H1 (cell line): ENCODE measurements at regions not wholly inside any gene's neighbourhood (a gene's known extent, or its start where the extent isn't known, plus 50 kb on each side); places are given as distances from the start of the nearest gene placed in this dataset.

Source experiments
- CTCF ChIA-PET: fragments of 300-600 bp; sonication (Branson Sonifier 250); formaldehyde crosslinking; loops from one replicate; lab custom pipeline; 2021; ENCODE audit not compliant: partially characterized antibody; lab: Charles Lee
- POLR2A ChIA-PET: fragments of 300-600 bp; sonication (Branson Sonifier 250); formaldehyde crosslinking; loops from one replicate; lab custom pipeline; 2021; ENCODE audit warnings: inconsistent platforms; ENCODE audit not compliant: partially characterized antibody; lab: Charles Lee
- DNase-seq, 2 experiments: peaks; one replicate each; pipeline versions ENCODE4 v3.0.0 to v3.0.0-alpha.2; 2010 to 2022; ENCODE audit warnings: low spot score in 2 of 2, low read depth in 1 of 2, mixed read lengths in 1 of 2
- FAIRE-seq: peaks from 2 replicates; lab custom pipeline; 2011; peaks lifted over from hg19 to GRCh38; lab: Jason Lieb, UNC
- H2AFZ ChIP-seq: 2 replicates; pipeline ENCODE4 v1.8.1; 2012; ENCODE audit warnings: low read length, inconsistent platforms
- H2AK5ac ChIP-seq: 2 replicates; pipeline ENCODE4 v1.6.1; 2013; ENCODE audit warnings: low read depth, low read length
- H2BK120ac ChIP-seq: replicated peaks from 2 replicates; pipeline ENCODE3; 2013; ENCODE audit warnings: low read depth, low read length, inconsistent platforms
- H2BK12ac ChIP-seq: 2 replicates; pipeline ENCODE4 v1.6.1; 2013; ENCODE audit warnings: low read depth, low read length
- H2BK15ac ChIP-seq: 2 replicates; pipeline ENCODE4 v1.6.1; 2013; ENCODE audit warnings: low read length
- H2BK20ac ChIP-seq: 2 replicates; pipeline ENCODE4 v1.6.1; 2013; ENCODE audit warnings: low read length
- H2BK5ac ChIP-seq: 2 replicates; pipeline ENCODE4 v1.6.1; 2013; ENCODE audit warnings: low read depth, low read length
- H3K14ac ChIP-seq: 2 replicates; pipeline ENCODE4 v1.6.1; 2013; ENCODE audit warnings: inconsistent platforms; ENCODE audit not compliant: insufficient read length
- H3K18ac ChIP-seq: 2 replicates; pipeline ENCODE4 v1.6.1; 2013; ENCODE audit warnings: low read length; ENCODE audit errors: extremely low read depth
- H3K23ac ChIP-seq: 2 replicates; pipeline ENCODE4 v1.6.1; 2013; ENCODE audit warnings: inconsistent platforms; ENCODE audit not compliant: insufficient read length
- H3K23me2 ChIP-seq: 2 replicates; pipeline ENCODE4 v1.6.1; 2013; ENCODE audit warnings: low read depth, low read length
- H3K27ac ChIP-seq: 2 replicates; pipeline ENCODE4 v1.6.1; 2011; ENCODE audit warnings: low read depth, low read length, inconsistent platforms
- H3K27me3 ChIP-seq, 4 experiments: replicated peaks in 1 of 4; 1 replicate in 1 of 4; 2 replicates in 3 of 4; pipeline versions ENCODE4 v1.6.1 to v1.8.1; 2011 to 2013; ENCODE audit warnings: low read length in 3 of 4, mild to moderate bottlenecking in 3 of 4, inconsistent platforms in 2 of 4, mixed read lengths in 2 of 4, moderate library complexity in 1 of 4; ENCODE audit not compliant: control insufficient read depth in 3 of 4, insufficient read depth in 3 of 4; ENCODE audit errors: extremely low read depth in 1 of 4
- H3K36me3 ChIP-seq, 4 experiments: 2 replicates each; pipeline versions ENCODE4 v1.6.1 to v1.8.1; 2011 to 2013; ENCODE audit warnings: mild to moderate bottlenecking in 4 of 4, low read length in 3 of 4, moderate library complexity in 2 of 4, control low read depth in 1 of 4, inconsistent platforms in 1 of 4; ENCODE audit not compliant: insufficient read depth in 4 of 4, control insufficient read depth in 2 of 4
- H3K4ac ChIP-seq: replicated peaks from 2 replicates; pipeline ENCODE3; 2013; ENCODE audit warnings: low read length, low read depth, mixed read lengths, inconsistent platforms; ENCODE audit not compliant: insufficient read length
- H3K4me1 ChIP-seq, 4 experiments: replicated peaks in 1 of 4; 1 replicate in 1 of 4; 2 replicates in 3 of 4; pipeline versions ENCODE4 v1.6.1 to v1.8.1; 2011 to 2013; ENCODE audit warnings: low read length in 3 of 4, inconsistent platforms in 2 of 4, mixed read lengths in 1 of 4; ENCODE audit not compliant: insufficient read depth in 4 of 4, control insufficient read depth in 3 of 4
- H3K4me2 ChIP-seq, 2 experiments: 2 replicates each; pipeline versions ENCODE4 v1.6.1 to v1.8.1; 2011 to 2013; ENCODE audit warnings: low read depth in 2 of 2, low read length in 2 of 2, control low read depth in 1 of 2, inconsistent platforms in 1 of 2, mild to moderate bottlenecking in 1 of 2; ENCODE audit not compliant: insufficient read depth in 1 of 2
- H3K4me3 ChIP-seq, 4 experiments: fragments of 200-600, 300-600 bp in 1 of 4; sonication (generic), shearing (Covaris generic), sonication (Bioruptor Twin) in 1 of 4; 2 replicates each; pipeline versions ENCODE4 v1.5.1 to v1.8.1; 2011 to 2016; ENCODE audit warnings: low read length in 4 of 4, low read depth in 3 of 4, control low read depth in 2 of 4, inconsistent platforms in 2 of 4, mild to moderate bottlenecking in 2 of 4, mixed read lengths in 1 of 4, moderate library complexity in 1 of 4; ENCODE audit not compliant: insufficient read depth in 2 of 4; ENCODE audit errors: extremely low read depth in 1 of 4
- H3K56ac ChIP-seq: replicated peaks from 2 replicates; pipeline ENCODE3; 2013; ENCODE audit warnings: low read depth, mild to moderate bottlenecking, mixed read lengths, low read length, inconsistent platforms; ENCODE audit not compliant: insufficient read length
- H3K79me1 ChIP-seq: 2 replicates; pipeline ENCODE4 v1.6.1; 2013; ENCODE audit warnings: low read depth, low read length, control low read depth
- H3K79me2 ChIP-seq, 2 experiments: 2 replicates each; pipeline versions ENCODE4 v1.6.1 to v1.8.1; 2012 to 2013; ENCODE audit warnings: low read length in 2 of 2, mild to moderate bottlenecking in 2 of 2, inconsistent platforms in 1 of 2; ENCODE audit not compliant: insufficient read depth in 2 of 2, control insufficient read depth in 1 of 2
- H3K9ac ChIP-seq, 4 experiments: replicated peaks in 1 of 4; 1 replicate in 1 of 4; 2 replicates in 3 of 4; pipeline versions ENCODE4 v1.6.1 to v1.8.1; 2011 to 2013; ENCODE audit warnings: low read depth in 3 of 4, low read length in 3 of 4, control low read depth in 2 of 4, mild to moderate bottlenecking in 2 of 4, moderate library complexity in 2 of 4, inconsistent platforms in 1 of 4; ENCODE audit errors: extremely low read depth in 1 of 4
- H3K9me3 ChIP-seq, 2 experiments: 2 replicates each; pipeline versions ENCODE4 v1.6.1 to v1.8.1; 2012 to 2013; ENCODE audit warnings: mild to moderate bottlenecking in 2 of 2, moderate library complexity in 2 of 2, control low read depth in 1 of 2, inconsistent platforms in 1 of 2, low read depth in 1 of 2, low read length in 1 of 2, mixed read lengths in 1 of 2; ENCODE audit not compliant: insufficient read depth in 2 of 2
- H4K20me1 ChIP-seq, 2 experiments: replicated peaks in 1 of 2; 2 replicates each; pipeline versions ENCODE3 to v1.8.1; 2011 to 2013; ENCODE audit warnings: inconsistent platforms in 2 of 2, low read length in 2 of 2, mild to moderate bottlenecking in 1 of 2; ENCODE audit not compliant: insufficient read depth in 2 of 2, control insufficient read depth in 1 of 2
- H4K5ac ChIP-seq: 2 replicates; pipeline ENCODE4 v1.6.1; 2013; ENCODE audit warnings: low read length, low read depth, mixed read lengths, inconsistent platforms; ENCODE audit not compliant: insufficient read length
- H4K8ac ChIP-seq: 2 replicates; pipeline ENCODE4 v1.8.0; 2013; ENCODE audit warnings: mild to moderate bottlenecking, moderate library complexity, low read length, inconsistent platforms; ENCODE audit not compliant: insufficient read depth; ENCODE audit errors: extremely low read depth
- H4K91ac ChIP-seq: replicated peaks from 2 replicates; pipeline ENCODE3; 2013; ENCODE audit warnings: low read length, mixed read lengths, inconsistent platforms; ENCODE audit not compliant: insufficient read length
- CBX8 ChIP-seq: fragments of 300-800, 300-1000 bp; sonication (generic); IDR thresholded peaks from 2 replicates; pipeline ENCODE4 v1.7.1; 2016; ENCODE audit warnings: low read depth, low read length, borderline replicate concordance
- KDM5A ChIP-seq: fragments of 200-600 bp; IDR thresholded peaks from 2 replicates; pipeline ENCODE4 v1.7.1; 2012; ENCODE audit warnings: mild to moderate bottlenecking, low read length, inconsistent platforms, mixed read lengths
- MAFK ChIP-seq: IDR thresholded peaks from 2 replicates; pipeline ENCODE4 v1.6.1; 2012; ENCODE audit warnings: low read depth, mild to moderate bottlenecking, improper control_type of control experiment, low read length
- NRF1 ChIP-seq: IDR thresholded peaks from 2 replicates; pipeline ENCODE4 v1.6.1; 2011; ENCODE audit warnings: mild to moderate bottlenecking, low read depth, low read length, improper control_type of control experiment
- SIN3A ChIP-seq, 2 experiments: IDR thresholded peaks in 1 of 2; conservative IDR thresholded peaks in 1 of 2; 2 replicates each; pipeline ENCODE4 v1.6.1; 2011 to 2012; ENCODE audit warnings: low read length in 2 of 2, improper control_type of control experiment in 1 of 2, low read depth in 1 of 2, mild to moderate bottlenecking in 1 of 2
- SIRT6 ChIP-seq: IDR thresholded peaks from one replicate; pipeline ENCODE4 v1.7.1; 2012; ENCODE audit warnings: low read length, inconsistent platforms
- SP1 ChIP-seq: IDR thresholded peaks from 2 replicates; pipeline ENCODE4 v1.6.1; 2011; ENCODE audit warnings: low read depth, low read length
- WGBS, 2 experiments: shearing (Covaris generic) in 1 of 2; methylation state at CpG; one replicate each; pipeline versions ENCODE4 v1.1.6 to v1.1.7; 2013 to 2015; ENCODE audit warnings: low lambda C conversion rate in 2 of 2, mixed read lengths in 2 of 2, inconsistent platforms in 1 of 2, low coverage in 1 of 2, missing lambda C conversion rate in 1 of 2; ENCODE audit not compliant: insufficient replicate concordance in 2 of 2, insufficient coverage in 1 of 2, insufficient read length in 1 of 2; ENCODE audit errors: extremely low coverage in 1 of 2, missing lambda C conversion rate in 1 of 2; 5-methylcytosine and 5-hydroxymethylcytosine counted together
- TF ChIP-seq, protein P1 (sequence below): IDR thresholded peaks from 2 replicates; pipeline ENCODE4 v1.6.1; 2012; ENCODE audit warnings: low read length, inconsistent platforms
- TF ChIP-seq, protein P2 (sequence below): IDR thresholded peaks from 2 replicates; pipeline ENCODE4 v1.6.1; 2011; ENCODE audit warnings: low read length, improper control_type of control experiment

DNA sequence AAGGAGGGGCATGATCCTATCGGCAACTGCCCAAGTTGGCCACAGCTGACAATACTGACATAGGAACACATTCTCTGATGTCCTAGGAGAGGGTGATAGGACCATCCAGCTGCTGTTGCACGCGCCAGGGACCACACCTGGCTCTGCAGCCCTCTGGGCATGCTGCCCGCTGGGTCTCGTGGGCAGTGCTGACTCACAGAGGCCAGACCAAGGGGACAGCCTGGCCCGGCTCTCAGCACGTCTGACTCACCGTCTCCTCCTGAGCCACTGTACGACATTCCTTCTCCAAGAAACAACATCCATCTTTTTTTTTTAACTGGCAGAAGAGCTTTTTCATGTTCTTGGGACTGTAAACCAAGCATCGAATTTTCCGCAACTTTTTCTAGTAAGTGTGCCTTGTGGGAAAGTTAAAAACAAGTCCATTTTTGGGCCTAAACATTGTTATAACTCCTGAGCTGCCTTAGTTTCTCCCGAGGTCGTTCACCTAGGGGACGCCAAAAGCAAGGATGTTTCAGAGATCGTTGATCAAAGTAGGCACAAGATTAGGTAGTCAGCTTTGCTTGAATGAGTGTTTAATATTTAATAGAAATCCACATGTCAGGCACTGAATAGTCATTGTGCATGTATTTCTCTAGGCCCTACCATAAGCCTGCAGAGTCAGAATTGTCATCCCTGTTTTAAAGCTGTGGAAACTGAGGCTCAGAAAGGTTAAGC lies 100.3 kb downstream of the TTC32 start:
- Histone ChIP-seq H4K8ac (no peak overlapping the region), H3K23ac (no peak overlapping the region), H3K9me3 (no peaks in the 10 kb centered on the region), H3K9ac (no peak overlapping the region), H3K79me1 (no peaks in the 10 kb centered on the region), H3K27ac (no peak overlapping the region), H4K20me1 (no peaks in the 10 kb centered on the region), H2AK5ac (no peak overlapping the region), H3K36me3 (no peaks in the 10 kb centered on the region), H3K4me1 (no peaks in the 10 kb centered on the region), H3K4me2 (no peak overlapping the region), H3K56ac (no peak overlapping the region), H3K79me2 (no peaks in the 10 kb centered on the region), H2BK20ac (no peak overlapping the region), H2BK15ac (no peak overlapping the region), H2BK12ac (no peak overlapping the region), H3K18ac (no peak overlapping the region), H3K4ac (no peak overlapping the region), H2BK5ac (no peak overlapping the region), H2AFZ (no peak overlapping the region), H3K23me2 (no peaks in the 10 kb centered on the region), H2BK120ac (no peak overlapping the region), H3K14ac (no peak overlapping the region), H4K5ac (no peak overlapping the region), H4K91ac (no peak overlapping the region), H3K27me3 (no peaks in the 10 kb centered on the region; a peak in 1 of 7 replicates), H3K4me3 (no peak overlapping the region)
- CTCF ChIA-PET: interaction anchor here (1.1 to 1.9 kb wide), 5 partner anchors 49 to 432 kb away, joined by 3 to 6 read pairs (median 5); no protein-coding TSS in a partner anchor
- WGBS, 2 experiments: 88% methylated on average over 15 of the region's 15 CpGs; no CpG with 5 or more reads in 1 of the 2 experiments
- DNase-seq: no peak
- TF ChIP-seq, protein P1, sequence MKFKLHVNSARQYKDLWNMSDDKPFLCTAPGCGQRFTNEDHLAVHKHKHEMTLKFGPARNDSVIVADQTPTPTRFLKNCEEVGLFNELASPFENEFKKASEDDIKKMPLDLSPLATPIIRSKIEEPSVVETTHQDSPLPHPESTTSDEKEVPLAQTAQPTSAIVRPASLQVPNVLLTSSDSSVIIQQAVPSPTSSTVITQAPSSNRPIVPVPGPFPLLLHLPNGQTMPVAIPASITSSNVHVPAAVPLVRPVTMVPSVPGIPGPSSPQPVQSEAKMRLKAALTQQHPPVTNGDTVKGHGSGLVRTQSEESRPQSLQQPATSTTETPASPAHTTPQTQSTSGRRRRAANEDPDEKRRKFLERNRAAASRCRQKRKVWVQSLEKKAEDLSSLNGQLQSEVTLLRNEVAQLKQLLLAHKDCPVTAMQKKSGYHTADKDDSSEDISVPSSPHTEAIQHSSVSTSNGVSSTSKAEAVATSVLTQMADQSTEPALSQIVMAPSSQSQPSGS: no peak
- TF ChIP-seq SIRT6: no peak
- no peak for TF ChIP-seq CBX8
- TF ChIP-seq SIN3A (conservative IDR thresholded peaks at IDR 0.05 in 1 of 2, IDR thresholded peaks at IDR 0.05 in 1 of 2; ENCODE audit: low read depth in 1 of 2, low read length in 2 of 2): no peak
- TF ChIP-seq KDM5A: no peak
- TF ChIP-seq MAFK: no peak
- TF ChIP-seq, protein P2, sequence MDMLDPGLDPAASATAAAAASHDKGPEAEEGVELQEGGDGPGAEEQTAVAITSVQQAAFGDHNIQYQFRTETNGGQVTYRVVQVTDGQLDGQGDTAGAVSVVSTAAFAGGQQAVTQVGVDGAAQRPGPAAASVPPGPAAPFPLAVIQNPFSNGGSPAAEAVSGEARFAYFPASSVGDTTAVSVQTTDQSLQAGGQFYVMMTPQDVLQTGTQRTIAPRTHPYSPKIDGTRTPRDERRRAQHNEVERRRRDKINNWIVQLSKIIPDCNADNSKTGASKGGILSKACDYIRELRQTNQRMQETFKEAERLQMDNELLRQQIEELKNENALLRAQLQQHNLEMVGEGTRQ: no peak
- TF ChIP-seq SP1: no peak
- TF ChIP-seq NRF1: no peak
- FAIRE-seq: no peak
- POLR2A ChIA-PET: no interaction called here
